H1 (cell line): ENCODE measurements at regions not wholly inside any gene's neighbourhood (a gene's known extent, or its start where the extent isn't known, plus 50 kb on each side); places are given as distances from the start of the nearest gene placed in this dataset.
A peak's percentile ranks its signal among the peaks of the same experiment; 100 is the strongest.

Experiments
- CTCF ChIA-PET: fragments of 300-600 bp; sonication (Branson Sonifier 250); formaldehyde crosslinking; loops from one replicate; lab custom pipeline; 2021; ENCODE audit not compliant: partially characterized antibody; lab: Charles Lee
- POLR2A ChIA-PET: fragments of 300-600 bp; sonication (Branson Sonifier 250); formaldehyde crosslinking; loops from one replicate; lab custom pipeline; 2021; ENCODE audit warnings: inconsistent platforms; ENCODE audit not compliant: partially characterized antibody; lab: Charles Lee
- DNase-seq, 2 experiments: peaks; one replicate each; pipeline versions ENCODE4 v3.0.0 to v3.0.0-alpha.2; 2010 to 2022; ENCODE audit warnings: low spot score in 2 of 2, low read depth in 1 of 2, mixed read lengths in 1 of 2
- FAIRE-seq: peaks from 2 replicates; lab custom pipeline; 2011; peaks lifted over from hg19 to GRCh38; lab: Jason Lieb, UNC
- H2AFZ ChIP-seq: 2 replicates; pipeline ENCODE4 v1.8.1; 2012; ENCODE audit warnings: low read length, inconsistent platforms
- H2AK5ac ChIP-seq: 2 replicates; pipeline ENCODE4 v1.6.1; 2013; ENCODE audit warnings: low read depth, low read length
- H2BK120ac ChIP-seq: replicated peaks from 2 replicates; pipeline ENCODE3; 2013; ENCODE audit warnings: low read depth, low read length, inconsistent platforms
- H2BK12ac ChIP-seq: 2 replicates; pipeline ENCODE4 v1.6.1; 2013; ENCODE audit warnings: low read depth, low read length
- H2BK15ac ChIP-seq: 2 replicates; pipeline ENCODE4 v1.6.1; 2013; ENCODE audit warnings: low read length
- H2BK20ac ChIP-seq: 2 replicates; pipeline ENCODE4 v1.6.1; 2013; ENCODE audit warnings: low read length
- H2BK5ac ChIP-seq: 2 replicates; pipeline ENCODE4 v1.6.1; 2013; ENCODE audit warnings: low read depth, low read length
- H3K14ac ChIP-seq: 2 replicates; pipeline ENCODE4 v1.6.1; 2013; ENCODE audit warnings: inconsistent platforms; ENCODE audit not compliant: insufficient read length
- H3K18ac ChIP-seq: 2 replicates; pipeline ENCODE4 v1.6.1; 2013; ENCODE audit warnings: low read length; ENCODE audit errors: extremely low read depth
- H3K23ac ChIP-seq: 2 replicates; pipeline ENCODE4 v1.6.1; 2013; ENCODE audit warnings: inconsistent platforms; ENCODE audit not compliant: insufficient read length
- H3K23me2 ChIP-seq: 2 replicates; pipeline ENCODE4 v1.6.1; 2013; ENCODE audit warnings: low read depth, low read length
- H3K27ac ChIP-seq: 2 replicates; pipeline ENCODE4 v1.6.1; 2011; ENCODE audit warnings: low read depth, low read length, inconsistent platforms
- H3K27me3 ChIP-seq, 4 experiments: replicated peaks in 1 of 4; 1 replicate in 1 of 4; 2 replicates in 3 of 4; pipeline versions ENCODE4 v1.6.1 to v1.8.1; 2011 to 2013; ENCODE audit warnings: low read length in 3 of 4, mild to moderate bottlenecking in 3 of 4, inconsistent platforms in 2 of 4, mixed read lengths in 2 of 4, moderate library complexity in 1 of 4; ENCODE audit not compliant: control insufficient read depth in 3 of 4, insufficient read depth in 3 of 4; ENCODE audit errors: extremely low read depth in 1 of 4
- H3K36me3 ChIP-seq, 4 experiments: 2 replicates each; pipeline versions ENCODE4 v1.6.1 to v1.8.1; 2011 to 2013; ENCODE audit warnings: mild to moderate bottlenecking in 4 of 4, low read length in 3 of 4, moderate library complexity in 2 of 4, control low read depth in 1 of 4, inconsistent platforms in 1 of 4; ENCODE audit not compliant: insufficient read depth in 4 of 4, control insufficient read depth in 2 of 4
- H3K4ac ChIP-seq: replicated peaks from 2 replicates; pipeline ENCODE3; 2013; ENCODE audit warnings: low read length, low read depth, mixed read lengths, inconsistent platforms; ENCODE audit not compliant: insufficient read length
- H3K4me1 ChIP-seq, 4 experiments: replicated peaks in 1 of 4; 1 replicate in 1 of 4; 2 replicates in 3 of 4; pipeline versions ENCODE4 v1.6.1 to v1.8.1; 2011 to 2013; ENCODE audit warnings: low read length in 3 of 4, inconsistent platforms in 2 of 4, mixed read lengths in 1 of 4; ENCODE audit not compliant: insufficient read depth in 4 of 4, control insufficient read depth in 3 of 4
- H3K4me2 ChIP-seq, 2 experiments: 2 replicates each; pipeline versions ENCODE4 v1.6.1 to v1.8.1; 2011 to 2013; ENCODE audit warnings: low read depth in 2 of 2, low read length in 2 of 2, control low read depth in 1 of 2, inconsistent platforms in 1 of 2, mild to moderate bottlenecking in 1 of 2; ENCODE audit not compliant: insufficient read depth in 1 of 2
- H3K4me3 ChIP-seq, 4 experiments: fragments of 200-600, 300-600 bp in 1 of 4; sonication (generic), shearing (Covaris generic), sonication (Bioruptor Twin) in 1 of 4; 2 replicates each; pipeline versions ENCODE4 v1.5.1 to v1.8.1; 2011 to 2016; ENCODE audit warnings: low read length in 4 of 4, low read depth in 3 of 4, control low read depth in 2 of 4, inconsistent platforms in 2 of 4, mild to moderate bottlenecking in 2 of 4, mixed read lengths in 1 of 4, moderate library complexity in 1 of 4; ENCODE audit not compliant: insufficient read depth in 2 of 4; ENCODE audit errors: extremely low read depth in 1 of 4
- H3K56ac ChIP-seq: replicated peaks from 2 replicates; pipeline ENCODE3; 2013; ENCODE audit warnings: low read depth, mild to moderate bottlenecking, mixed read lengths, low read length, inconsistent platforms; ENCODE audit not compliant: insufficient read length
- H3K79me1 ChIP-seq: 2 replicates; pipeline ENCODE4 v1.6.1; 2013; ENCODE audit warnings: low read depth, low read length, control low read depth
- H3K79me2 ChIP-seq, 2 experiments: 2 replicates each; pipeline versions ENCODE4 v1.6.1 to v1.8.1; 2012 to 2013; ENCODE audit warnings: low read length in 2 of 2, mild to moderate bottlenecking in 2 of 2, inconsistent platforms in 1 of 2; ENCODE audit not compliant: insufficient read depth in 2 of 2, control insufficient read depth in 1 of 2
- H3K9ac ChIP-seq, 4 experiments: replicated peaks in 1 of 4; 1 replicate in 1 of 4; 2 replicates in 3 of 4; pipeline versions ENCODE4 v1.6.1 to v1.8.1; 2011 to 2013; ENCODE audit warnings: low read depth in 3 of 4, low read length in 3 of 4, control low read depth in 2 of 4, mild to moderate bottlenecking in 2 of 4, moderate library complexity in 2 of 4, inconsistent platforms in 1 of 4; ENCODE audit errors: extremely low read depth in 1 of 4
- H3K9me3 ChIP-seq, 2 experiments: 2 replicates each; pipeline versions ENCODE4 v1.6.1 to v1.8.1; 2012 to 2013; ENCODE audit warnings: mild to moderate bottlenecking in 2 of 2, moderate library complexity in 2 of 2, control low read depth in 1 of 2, inconsistent platforms in 1 of 2, low read depth in 1 of 2, low read length in 1 of 2, mixed read lengths in 1 of 2; ENCODE audit not compliant: insufficient read depth in 2 of 2
- H4K20me1 ChIP-seq, 2 experiments: replicated peaks in 1 of 2; 2 replicates each; pipeline versions ENCODE3 to v1.8.1; 2011 to 2013; ENCODE audit warnings: inconsistent platforms in 2 of 2, low read length in 2 of 2, mild to moderate bottlenecking in 1 of 2; ENCODE audit not compliant: insufficient read depth in 2 of 2, control insufficient read depth in 1 of 2
- H4K5ac ChIP-seq: 2 replicates; pipeline ENCODE4 v1.6.1; 2013; ENCODE audit warnings: low read length, low read depth, mixed read lengths, inconsistent platforms; ENCODE audit not compliant: insufficient read length
- H4K8ac ChIP-seq: 2 replicates; pipeline ENCODE4 v1.8.0; 2013; ENCODE audit warnings: mild to moderate bottlenecking, moderate library complexity, low read length, inconsistent platforms; ENCODE audit not compliant: insufficient read depth; ENCODE audit errors: extremely low read depth
- H4K91ac ChIP-seq: replicated peaks from 2 replicates; pipeline ENCODE3; 2013; ENCODE audit warnings: low read length, mixed read lengths, inconsistent platforms; ENCODE audit not compliant: insufficient read length
- CBX8 ChIP-seq: fragments of 300-800, 300-1000 bp; sonication (generic); IDR thresholded peaks from 2 replicates; pipeline ENCODE4 v1.7.1; 2016; ENCODE audit warnings: low read depth, low read length, borderline replicate concordance
- EGR1 ChIP-seq: IDR thresholded peaks from 2 replicates; pipeline ENCODE4 v1.6.1; 2011; ENCODE audit warnings: low read depth, low read length, borderline replicate concordance
- KDM5A ChIP-seq: fragments of 200-600 bp; IDR thresholded peaks from 2 replicates; pipeline ENCODE4 v1.7.1; 2012; ENCODE audit warnings: mild to moderate bottlenecking, low read length, inconsistent platforms, mixed read lengths
- MAFK ChIP-seq: IDR thresholded peaks from 2 replicates; pipeline ENCODE4 v1.6.1; 2012; ENCODE audit warnings: low read depth, mild to moderate bottlenecking, improper control_type of control experiment, low read length
- MAX ChIP-seq: IDR thresholded peaks from 2 replicates; pipeline ENCODE4 v1.6.1; 2012; ENCODE audit warnings: inconsistent platforms
- PHF8 ChIP-seq: fragments of 200-600 bp; sonication (generic); conservative IDR thresholded peaks from 2 replicates; pipeline ENCODE4 v1.7.1; 2012; ENCODE audit warnings: low read depth, mild to moderate bottlenecking, inconsistent platforms, low read length, moderate library complexity
- RAD21 ChIP-seq, 2 experiments: IDR thresholded peaks in 1 of 2; conservative IDR thresholded peaks in 1 of 2; 2 replicates each; pipeline ENCODE4 v1.6.1; 2011; ENCODE audit warnings: low read depth in 2 of 2, low read length in 2 of 2, improper control_type of control experiment in 1 of 2, inconsistent platforms in 1 of 2, mild to moderate bottlenecking in 1 of 2, moderate library complexity in 1 of 2
- RXRA ChIP-seq: IDR thresholded peaks from 2 replicates; pipeline ENCODE4 v1.6.1; 2011; ENCODE audit warnings: low read depth, mild to moderate bottlenecking, low read length, moderate library complexity; ENCODE audit not compliant: insufficient read depth
- SIX5 ChIP-seq: IDR thresholded peaks from 2 replicates; pipeline ENCODE4 v1.6.1; 2011; ENCODE audit warnings: mild to moderate bottlenecking, low read depth, low read length
- SP4 ChIP-seq: IDR thresholded peaks from 2 replicates; pipeline ENCODE4 v1.6.1; 2012; ENCODE audit warnings: low read length, inconsistent platforms
- WGBS, 2 experiments: shearing (Covaris generic) in 1 of 2; methylation state at CpG; one replicate each; pipeline versions ENCODE4 v1.1.6 to v1.1.7; 2013 to 2015; ENCODE audit warnings: low lambda C conversion rate in 2 of 2, mixed read lengths in 2 of 2, inconsistent platforms in 1 of 2, low coverage in 1 of 2, missing lambda C conversion rate in 1 of 2; ENCODE audit not compliant: insufficient replicate concordance in 2 of 2, insufficient coverage in 1 of 2, insufficient read length in 1 of 2; ENCODE audit errors: extremely low coverage in 1 of 2, missing lambda C conversion rate in 1 of 2; 5-methylcytosine and 5-hydroxymethylcytosine counted together
- TF ChIP-seq, protein P1 (sequence below), 3 experiments: IDR thresholded peaks; 1 replicate in 2 of 3; 2 replicates in 1 of 3; pipeline versions ENCODE4 v1.5.1 to v1.6.1; 2011; ENCODE audit warnings: low read length in 3 of 3, mild to moderate bottlenecking in 3 of 3, inconsistent platforms in 2 of 3, low read depth in 1 of 3, moderate library complexity in 1 of 3; ENCODE audit not compliant: insufficient read depth in 1 of 3; ENCODE audit errors: control extremely low read depth in 1 of 3

GRCh38 chr5:109589986-109590385 lies 99.7 kb upstream of the MAN2A1 start:
- Histone ChIP-seq H4K20me1 (no peaks in the 10 kb centered on the region), H3K14ac (no peak overlapping the region), H3K79me2 (no peaks in the 10 kb centered on the region), H2BK15ac (no peak overlapping the region), H3K4me3 (no peak overlapping the region), H3K18ac (no peak overlapping the region), H2AK5ac (no peak overlapping the region), H3K9ac (no peak overlapping the region), H3K23me2 (no peaks in the 10 kb centered on the region), H2BK20ac (no peak overlapping the region), H3K56ac (no peak overlapping the region), H4K5ac (no peak overlapping the region), H2BK5ac (no peak overlapping the region), H3K23ac (no peak overlapping the region), H3K4me2 (no peak overlapping the region), H3K79me1 (no peaks in the 10 kb centered on the region), H3K36me3 (no peaks in the 10 kb centered on the region), H4K91ac (no peak overlapping the region), H3K9me3 (no peaks in the 10 kb centered on the region), H4K8ac (no peak overlapping the region), H2BK12ac (no peak overlapping the region), H3K4me1 (no peaks in the 10 kb centered on the region), H3K4ac (no peak overlapping the region), H2AFZ (no peak overlapping the region), H3K27me3 (peaks cover 0 to 1% (median 0%) of the 10 kb centered on the region in 4 experiments; a peak in 1 of 7 replicates), H3K27ac (no peak overlapping the region), H2BK120ac (no peak overlapping the region)
- CTCF ChIA-PET, result interaction anchor here (0.6 to 2.0 kb wide), 5 partner anchors 9 to 778 kb away, joined by 3 to 7 read pairs (median 5); no protein-coding TSS in a partner anchor
- no peak for DNase-seq
- POLR2A ChIA-PET, result no interaction called here
- no peak for FAIRE-seq
- WGBS, 2 experiments, result 83% methylated on average over 4 of the region's 4 CpGs; no CpG with 5 or more reads in 1 of the 2 experiments
- no peak for TF ChIP-seq EGR1
- TF ChIP-seq, protein P1, sequence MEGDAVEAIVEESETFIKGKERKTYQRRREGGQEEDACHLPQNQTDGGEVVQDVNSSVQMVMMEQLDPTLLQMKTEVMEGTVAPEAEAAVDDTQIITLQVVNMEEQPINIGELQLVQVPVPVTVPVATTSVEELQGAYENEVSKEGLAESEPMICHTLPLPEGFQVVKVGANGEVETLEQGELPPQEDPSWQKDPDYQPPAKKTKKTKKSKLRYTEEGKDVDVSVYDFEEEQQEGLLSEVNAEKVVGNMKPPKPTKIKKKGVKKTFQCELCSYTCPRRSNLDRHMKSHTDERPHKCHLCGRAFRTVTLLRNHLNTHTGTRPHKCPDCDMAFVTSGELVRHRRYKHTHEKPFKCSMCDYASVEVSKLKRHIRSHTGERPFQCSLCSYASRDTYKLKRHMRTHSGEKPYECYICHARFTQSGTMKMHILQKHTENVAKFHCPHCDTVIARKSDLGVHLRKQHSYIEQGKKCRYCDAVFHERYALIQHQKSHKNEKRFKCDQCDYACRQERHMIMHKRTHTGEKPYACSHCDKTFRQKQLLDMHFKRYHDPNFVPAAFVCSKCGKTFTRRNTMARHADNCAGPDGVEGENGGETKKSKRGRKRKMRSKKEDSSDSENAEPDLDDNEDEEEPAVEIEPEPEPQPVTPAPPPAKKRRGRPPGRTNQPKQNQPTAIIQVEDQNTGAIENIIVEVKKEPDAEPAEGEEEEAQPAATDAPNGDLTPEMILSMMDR (IDR thresholded peaks at IDR 0.05; ENCODE audit: control extremely low read depth in 1 of 3, insufficient read depth in 1 of 3, low read depth in 1 of 3, low read length in 3 of 3), result peak in 2 of 3 experiments; percentile 11 to 13; a peak in 1 of 4 replicates
- TF ChIP-seq CBX8, result no peak
- no peak for TF ChIP-seq RXRA
- TF ChIP-seq KDM5A, result no peak
- peak; percentile 28 to 47; a peak in 3 of 4 replicates for TF ChIP-seq RAD21 (IDR thresholded peaks at IDR 0.05 in 1 of 2, conservative IDR thresholded peaks at IDR 0.05 in 1 of 2; ENCODE audit: low read depth in 2 of 2, low read length in 2 of 2)
- TF ChIP-seq PHF8, result no peak
- no peak for TF ChIP-seq MAX
- TF ChIP-seq SIX5, result no peak
- TF ChIP-seq SP4, result no peak
- no peak for TF ChIP-seq MAFK
